Stromal cell of bone marrow (primary cell): ENCODE measurements at regions not wholly inside any gene's neighbourhood (a gene's known extent, or its start where the extent isn't known, plus 50 kb on each side); places are given as distances from the start of the nearest gene placed in this dataset.
"Not testable (repeated sequence)": the region's sequence is repeated elsewhere in the genome, so short reads cannot be mapped to it uniquely, and the experiment has no call there.

Experiments
- DNase-seq: peaks from one replicate; pipeline ENCODE4 v3.0.0-alpha.2; 2012; ENCODE audit warnings: low read depth

- DNase-seq = no peak
Measured at GRCh38 chr6:92507552-92507951, 911.8 kb downstream of the EPHA7 start.

- no peak for DNase-seq
Measured at GRCh38 chr6:92504509-92504908, 914.9 kb downstream of the EPHA7 start.

GRCh38 chr6:92497281-92497680 lies 922.1 kb downstream of the EPHA7 start:
- DNase-seq = no peak

- DNase-seq = no peak
Measured at GRCh38 chr6:92496527-92496926, 922.8 kb downstream of the EPHA7 start.

- no peak for DNase-seq
Measured at GRCh38 chr6:92495242-92495641, 924.1 kb downstream of the EPHA7 start.

GRCh38 chr6:92485487-92485886 lies 933.9 kb downstream of the EPHA7 start:
- no peak for DNase-seq

- no peak for DNase-seq
Measured at GRCh38 chr6:92479831-92480230, 939.5 kb downstream of the EPHA7 start.

- no peak for DNase-seq
Measured at GRCh38 chr6:92473056-92473455, 946.3 kb downstream of the EPHA7 start.

GRCh38 chr6:92469186-92469828 lies 950.1 kb downstream of the EPHA7 start:
- no peak for DNase-seq

GRCh38 chr6:92468066-92468465 lies 951.3 kb downstream of the EPHA7 start:
- no peak for DNase-seq

- no peak for DNase-seq
Measured at GRCh38 chr6:92460133-92460532, 959.2 kb downstream of the EPHA7 start.

- no peak for DNase-seq
Measured at GRCh38 chr6:92459606-92460005, 959.8 kb downstream of the EPHA7 start.

- DNase-seq = no peak
Measured at GRCh38 chr6:92446052-92446451, 973.3 kb downstream of the EPHA7 start.

GRCh38 chr6:92433911-92434310 lies 985.4 kb downstream of the EPHA7 start:
- DNase-seq = no peak

GRCh38 chr6:92431502-92431901 lies 987.9 kb downstream of the EPHA7 start:
- no peak for DNase-seq

- no peak for DNase-seq
Measured at GRCh38 chr6:92428448-92428847, 990.9 kb downstream of the EPHA7 start.

GRCh38 chr6:92427453-92427852 lies 991.9 kb downstream of the EPHA7 start:
- DNase-seq = no peak

GRCh38 chr6:92415656-92416055 lies 1003.7 kb downstream of the EPHA7 start:
- DNase-seq = no peak

- no peak for DNase-seq
Measured at GRCh38 chr6:92408350-92408749, 1011.0 kb downstream of the EPHA7 start.

GRCh38 chr6:92404281-92404680 lies 1015.1 kb downstream of the EPHA7 start:
- DNase-seq = peak; percentile 3

GRCh38 chr6:92399911-92400310 lies 1019.4 kb downstream of the EPHA7 start:
- DNase-seq = no peak

- DNase-seq = not testable (repeated sequence)
Measured at GRCh38 chr6:92388706-92389105, 1030.7 kb downstream of the EPHA7 start.

- no peak for DNase-seq
Measured at GRCh38 chr6:92380803-92381601, 1038.4 kb downstream of the EPHA7 start.

- no peak for DNase-seq
Measured at GRCh38 chr6:92377137-92377536, 1042.2 kb downstream of the EPHA7 start.
